Neural cell (in vitro differentiated cells): ENCODE measurements at regions not wholly inside any gene's neighbourhood (a gene's known extent, or its start where the extent isn't known, plus 50 kb on each side); places are given as distances from the start of the nearest gene placed in this dataset.

Experiments used
- H2AFZ ChIP-seq: fragments of 200-600, 300-800 bp; sonication (generic), shearing (Covaris generic); 2 replicates; pipeline ENCODE4 v1.6.0; 2014; ENCODE audit warnings: low read depth, mild to moderate bottlenecking, antibody characterized with exemption, low read length, moderate library complexity
- H3F3A ChIP-seq: fragments of 200-600 bp; shearing (Covaris generic); 2 replicates; pipeline ENCODE4 v1.6.1; 2016; ENCODE audit warnings: mild to moderate bottlenecking, moderate library complexity, mixed read lengths, antibody characterized with exemption, low read length; ENCODE audit not compliant: insufficient read depth, poor library complexity, severe bottlenecking
- H3K27ac ChIP-seq: fragments of 200-600, 300-800 bp; sonication (generic), shearing (Covaris generic); 2 replicates; pipeline ENCODE4 v1.5.1; 2014; ENCODE audit warnings: mild to moderate bottlenecking, low read length, moderate library complexity
- H3K27me3 ChIP-seq: fragments of 300-800, 200-600 bp; sonication (generic), shearing (Covaris generic); 2 replicates; pipeline ENCODE4 v1.6.0; 2014; ENCODE audit warnings: mild to moderate bottlenecking, low read depth, low read length, moderate library complexity; ENCODE audit not compliant: insufficient read depth
- H3K36me3 ChIP-seq: fragments of 300-800, 200-600 bp; sonication (generic), shearing (Covaris generic); 2 replicates; pipeline ENCODE4 v1.5.1; 2014; ENCODE audit warnings: mild to moderate bottlenecking, antibody characterized with exemption, low read length, moderate library complexity; ENCODE audit not compliant: insufficient read depth
- H3K4me2 ChIP-seq: fragments of 300-800, 200-600 bp; sonication (generic), shearing (Covaris generic); 2 replicates; pipeline ENCODE4 v1.6.0; 2014; ENCODE audit warnings: mild to moderate bottlenecking, low read length
- H3K4me3 ChIP-seq: fragments of 300-800, 200-600 bp; sonication (generic), shearing (Covaris generic); 2 replicates; pipeline ENCODE4 v1.5.1; 2014; ENCODE audit warnings: mild to moderate bottlenecking, low read length, moderate library complexity
- H3K79me2 ChIP-seq: fragments of 200-600 bp; shearing (Covaris generic); replicated peaks from 2 replicates; pipeline ENCODE4 v1.6.0; 2014; ENCODE audit warnings: mild to moderate bottlenecking, low read length, moderate library complexity; ENCODE audit not compliant: insufficient read depth
- H3K9ac ChIP-seq: fragments of 300-800, 200-600 bp; sonication (generic), shearing (Covaris generic); 2 replicates; pipeline ENCODE4 v1.6.1; 2016; ENCODE audit warnings: mild to moderate bottlenecking, low read length, mixed read lengths
- H3K9me2 ChIP-seq: fragments of 200-600 bp; shearing (Covaris generic); 2 replicates; pipeline ENCODE4 v1.6.1; 2016; ENCODE audit warnings: mild to moderate bottlenecking, low read length, mixed read lengths; ENCODE audit not compliant: insufficient read depth
- H3K9me3 ChIP-seq: fragments of 200-600, 300-800 bp; sonication (generic), shearing (Covaris generic); 2 replicates; pipeline ENCODE4 v1.6.1; 2016; ENCODE audit warnings: mild to moderate bottlenecking, mixed run types, low read length, moderate library complexity, mixed read lengths
- H4K20me1 ChIP-seq: fragments of 200-600 bp; shearing (Covaris generic); 2 replicates; pipeline ENCODE4 v1.6.1; 2016; ENCODE audit warnings: mild to moderate bottlenecking, mixed run types; ENCODE audit not compliant: insufficient read depth
- EP300 ChIP-seq: fragments of 450-650 bp; conservative IDR thresholded peaks from 2 replicates; pipeline ENCODE4 v1.6.1; 2014; ENCODE audit warnings: antibody characterized with exemption, mild to moderate bottlenecking, moderate library complexity; ENCODE audit not compliant: poor library complexity, severe bottlenecking
- EZH2 ChIP-seq: fragments of 200-600, 300-800 bp; shearing (Covaris generic), sonication (generic); IDR thresholded peaks from 2 replicates; pipeline ENCODE4 v1.6.1; 2014; ENCODE audit warnings: antibody characterized with exemption, low read length, borderline replicate concordance, mild to moderate bottlenecking; ENCODE audit not compliant: insufficient read depth, poor library complexity, severe bottlenecking
- MXI1 ChIP-seq: fragments of 450-650 bp; conservative IDR thresholded peaks from 2 replicates; pipeline ENCODE4 v1.6.1; 2014; ENCODE audit warnings: antibody characterized with exemption, mild to moderate bottlenecking; ENCODE audit not compliant: poor library complexity, severe bottlenecking
- POLR2AphosphoS5 ChIP-seq: IDR thresholded peaks from 2 replicates; pipeline ENCODE4 v1.6.1; 2012
- RAD21 ChIP-seq: fragments of 450-650 bp; conservative IDR thresholded peaks from 2 replicates; pipeline ENCODE4 v1.6.1; 2014; ENCODE audit warnings: antibody characterized with exemption, mild to moderate bottlenecking, moderate library complexity
- SMC3 ChIP-seq: fragments of 450-650 bp; conservative IDR thresholded peaks from 2 replicates; pipeline ENCODE4 v1.6.1; 2014; ENCODE audit warnings: antibody characterized with exemption, mild to moderate bottlenecking, moderate library complexity; ENCODE audit not compliant: poor library complexity
- TAF1 ChIP-seq: IDR thresholded peaks from 2 replicates; pipeline ENCODE4 v1.6.1; 2012; ENCODE audit warnings: low read depth
- TF ChIP-seq, protein P1 (sequence below): IDR thresholded peaks from 2 replicates; pipeline ENCODE4 v1.6.1; 2012; ENCODE audit warnings: borderline replicate concordance
- TF ChIP-seq, protein P2 (sequence below): fragments of 450-650 bp; IDR thresholded peaks from 2 replicates; pipeline ENCODE4 v1.5.1; 2014; ENCODE audit warnings: antibody characterized with exemption, mild to moderate bottlenecking, moderate library complexity; ENCODE audit not compliant: poor library complexity, severe bottlenecking

DNA sequence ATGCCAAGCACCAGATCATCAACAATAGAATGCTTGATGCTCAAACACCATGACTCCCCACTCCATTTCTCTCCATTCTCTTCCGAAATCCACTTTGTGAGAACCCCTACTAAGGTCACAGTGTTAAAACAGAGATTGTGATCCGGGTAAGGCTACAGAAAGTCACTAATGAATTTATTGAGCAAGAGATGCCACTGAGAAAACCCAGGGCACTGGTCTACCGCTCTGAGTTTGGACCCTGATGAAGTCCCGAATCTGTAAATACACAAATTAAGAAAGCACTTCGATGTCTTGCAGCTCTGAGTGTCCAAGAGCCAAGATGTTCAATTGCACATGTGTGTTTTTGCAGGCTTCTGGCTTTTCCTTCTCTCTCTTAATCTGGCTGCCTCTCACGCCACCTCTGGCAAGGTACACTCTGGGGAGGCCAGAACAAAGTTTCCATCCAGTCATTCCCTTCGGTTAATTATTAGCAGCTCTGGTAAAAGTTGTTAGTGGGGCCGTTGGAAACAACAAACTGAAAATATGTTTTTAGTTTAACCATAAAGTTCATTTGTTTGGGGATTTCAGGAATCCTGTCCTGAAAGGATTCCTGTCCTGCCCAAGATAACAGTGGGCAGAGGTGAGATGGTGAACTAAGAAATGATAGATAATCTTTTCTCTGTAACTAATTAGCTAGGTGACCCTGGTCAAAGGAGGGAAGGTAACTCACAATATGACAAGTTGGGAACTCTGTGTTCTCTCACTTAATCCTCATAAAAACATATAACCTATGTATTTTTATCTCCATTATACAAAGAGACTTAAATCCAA, 75.4 kb downstream of the BTG1 start:
- no peak overlapping the region for H3K27ac ChIP-seq
- H3K9me2 ChIP-seq = no peaks in the 10 kb centered on the region
- H3F3A ChIP-seq = no peaks in the 10 kb centered on the region
- TF ChIP-seq, protein P1, sequence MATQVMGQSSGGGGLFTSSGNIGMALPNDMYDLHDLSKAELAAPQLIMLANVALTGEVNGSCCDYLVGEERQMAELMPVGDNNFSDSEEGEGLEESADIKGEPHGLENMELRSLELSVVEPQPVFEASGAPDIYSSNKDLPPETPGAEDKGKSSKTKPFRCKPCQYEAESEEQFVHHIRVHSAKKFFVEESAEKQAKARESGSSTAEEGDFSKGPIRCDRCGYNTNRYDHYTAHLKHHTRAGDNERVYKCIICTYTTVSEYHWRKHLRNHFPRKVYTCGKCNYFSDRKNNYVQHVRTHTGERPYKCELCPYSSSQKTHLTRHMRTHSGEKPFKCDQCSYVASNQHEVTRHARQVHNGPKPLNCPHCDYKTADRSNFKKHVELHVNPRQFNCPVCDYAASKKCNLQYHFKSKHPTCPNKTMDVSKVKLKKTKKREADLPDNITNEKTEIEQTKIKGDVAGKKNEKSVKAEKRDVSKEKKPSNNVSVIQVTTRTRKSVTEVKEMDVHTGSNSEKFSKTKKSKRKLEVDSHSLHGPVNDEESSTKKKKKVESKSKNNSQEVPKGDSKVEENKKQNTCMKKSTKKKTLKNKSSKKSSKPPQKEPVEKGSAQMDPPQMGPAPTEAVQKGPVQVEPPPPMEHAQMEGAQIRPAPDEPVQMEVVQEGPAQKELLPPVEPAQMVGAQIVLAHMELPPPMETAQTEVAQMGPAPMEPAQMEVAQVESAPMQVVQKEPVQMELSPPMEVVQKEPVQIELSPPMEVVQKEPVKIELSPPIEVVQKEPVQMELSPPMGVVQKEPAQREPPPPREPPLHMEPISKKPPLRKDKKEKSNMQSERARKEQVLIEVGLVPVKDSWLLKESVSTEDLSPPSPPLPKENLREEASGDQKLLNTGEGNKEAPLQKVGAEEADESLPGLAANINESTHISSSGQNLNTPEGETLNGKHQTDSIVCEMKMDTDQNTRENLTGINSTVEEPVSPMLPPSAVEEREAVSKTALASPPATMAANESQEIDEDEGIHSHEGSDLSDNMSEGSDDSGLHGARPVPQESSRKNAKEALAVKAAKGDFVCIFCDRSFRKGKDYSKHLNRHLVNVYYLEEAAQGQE = no peak
- no peak for TF ChIP-seq SMC3
- no peak for TF ChIP-seq RAD21
- TF ChIP-seq POLR2AphosphoS5 = no peak
- TF ChIP-seq TAF1 = no peak
- TF ChIP-seq EP300 = no peak
- TF ChIP-seq EZH2 = no peak
- TF ChIP-seq, protein P2, sequence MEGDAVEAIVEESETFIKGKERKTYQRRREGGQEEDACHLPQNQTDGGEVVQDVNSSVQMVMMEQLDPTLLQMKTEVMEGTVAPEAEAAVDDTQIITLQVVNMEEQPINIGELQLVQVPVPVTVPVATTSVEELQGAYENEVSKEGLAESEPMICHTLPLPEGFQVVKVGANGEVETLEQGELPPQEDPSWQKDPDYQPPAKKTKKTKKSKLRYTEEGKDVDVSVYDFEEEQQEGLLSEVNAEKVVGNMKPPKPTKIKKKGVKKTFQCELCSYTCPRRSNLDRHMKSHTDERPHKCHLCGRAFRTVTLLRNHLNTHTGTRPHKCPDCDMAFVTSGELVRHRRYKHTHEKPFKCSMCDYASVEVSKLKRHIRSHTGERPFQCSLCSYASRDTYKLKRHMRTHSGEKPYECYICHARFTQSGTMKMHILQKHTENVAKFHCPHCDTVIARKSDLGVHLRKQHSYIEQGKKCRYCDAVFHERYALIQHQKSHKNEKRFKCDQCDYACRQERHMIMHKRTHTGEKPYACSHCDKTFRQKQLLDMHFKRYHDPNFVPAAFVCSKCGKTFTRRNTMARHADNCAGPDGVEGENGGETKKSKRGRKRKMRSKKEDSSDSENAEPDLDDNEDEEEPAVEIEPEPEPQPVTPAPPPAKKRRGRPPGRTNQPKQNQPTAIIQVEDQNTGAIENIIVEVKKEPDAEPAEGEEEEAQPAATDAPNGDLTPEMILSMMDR = no peak
- H3K36me3 ChIP-seq = no peaks in the 10 kb centered on the region
- no peak overlapping the region for H2AFZ ChIP-seq
- no peaks in the 10 kb centered on the region for H3K27me3 ChIP-seq
- no peak overlapping the region for H3K4me3 ChIP-seq
- no peaks in the 10 kb centered on the region for H4K20me1 ChIP-seq
- H3K9me3 ChIP-seq = no peaks in the 10 kb centered on the region
- H3K79me2 ChIP-seq = no peaks in the 10 kb centered on the region
- no peak overlapping the region for H3K9ac ChIP-seq
- H3K4me2 ChIP-seq = no peak overlapping the region

DNA sequence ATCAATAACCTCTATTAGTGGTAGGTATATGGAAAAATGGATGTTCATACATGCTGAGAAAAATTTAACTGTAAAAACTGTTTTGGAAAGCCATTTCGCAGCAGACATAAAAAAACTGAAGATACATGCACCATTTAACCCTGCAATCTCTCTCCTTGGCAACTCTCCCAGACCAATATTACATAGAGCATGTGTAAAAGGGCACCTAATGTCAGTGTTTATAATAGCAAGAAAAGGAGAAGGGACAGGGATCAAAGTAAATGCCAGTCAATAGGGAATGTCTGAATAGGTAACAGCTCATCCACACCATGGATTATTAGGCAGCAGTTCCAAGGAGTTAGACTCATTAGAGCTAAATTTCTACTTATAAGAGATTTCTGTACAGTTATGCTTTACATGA, 77.2 kb downstream of the BTG1 start:
- TF ChIP-seq EZH2 = no peak
- no peak for TF ChIP-seq SMC3
- no peak for TF ChIP-seq TAF1
- TF ChIP-seq, protein P1 = no peak
- no peak for TF ChIP-seq MXI1
- no peak for TF ChIP-seq POLR2AphosphoS5
- no peak for TF ChIP-seq RAD21
- TF ChIP-seq, protein P2 = no peak
- no peak for TF ChIP-seq EP300
- H2AFZ ChIP-seq = no peak overlapping the region
- H3K9me2 ChIP-seq = no peaks in the 10 kb centered on the region
- H3K9ac ChIP-seq = no peak overlapping the region
- no peak overlapping the region for H3K27ac ChIP-seq
- H4K20me1 ChIP-seq = no peaks in the 10 kb centered on the region
- H3K36me3 ChIP-seq = no peaks in the 10 kb centered on the region
- no peaks in the 10 kb centered on the region for H3K9me3 ChIP-seq
- no peak overlapping the region for H3K4me2 ChIP-seq
- no peak overlapping the region for H3K4me3 ChIP-seq
- no peaks in the 10 kb centered on the region for H3F3A ChIP-seq
- H3K27me3 ChIP-seq = no peaks in the 10 kb centered on the region
- H3K79me2 ChIP-seq = no peaks in the 10 kb centered on the region
